GM10266 (cell line): ENCODE measurements at regions not wholly inside any gene's neighbourhood (a gene's known extent, or its start where the extent isn't known, plus 50 kb on each side); places are given as distances from the start of the nearest gene placed in this dataset.

Experiments
- DNase-seq: peaks from one replicate; pipeline ENCODE4 v3.0.0; 2012; ENCODE audit errors: extremely low spot score
- TF ChIP-seq, protein P1 (sequence below): IDR thresholded peaks from 2 replicates; pipeline ENCODE4 v1.5.1; 2012; ENCODE audit warnings: mild to moderate bottlenecking, low read depth; ENCODE audit not compliant: control insufficient read depth, insufficient read depth; ENCODE audit errors: missing control alignments

DNA sequence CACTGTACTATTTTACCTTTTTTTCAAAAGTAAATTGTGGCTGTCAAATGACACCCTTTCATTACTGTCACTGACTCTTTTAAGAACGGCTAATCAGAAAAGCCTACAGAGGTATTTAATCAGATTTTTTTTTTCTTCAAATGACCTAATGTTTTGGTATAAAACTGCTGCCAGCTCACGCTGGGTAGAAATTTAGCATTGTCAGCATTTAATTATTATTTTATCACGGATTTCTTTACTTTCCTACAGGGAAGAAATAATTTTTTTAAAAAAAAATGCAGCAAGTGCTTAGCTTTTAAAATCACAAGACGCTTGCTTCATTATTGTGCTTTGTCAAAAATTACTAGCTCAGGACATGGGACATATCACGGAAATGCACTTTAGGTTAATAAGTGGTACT, 149.1 kb upstream of the FOXN3 start:
- no peak for DNase-seq
- TF ChIP-seq, protein P1, sequence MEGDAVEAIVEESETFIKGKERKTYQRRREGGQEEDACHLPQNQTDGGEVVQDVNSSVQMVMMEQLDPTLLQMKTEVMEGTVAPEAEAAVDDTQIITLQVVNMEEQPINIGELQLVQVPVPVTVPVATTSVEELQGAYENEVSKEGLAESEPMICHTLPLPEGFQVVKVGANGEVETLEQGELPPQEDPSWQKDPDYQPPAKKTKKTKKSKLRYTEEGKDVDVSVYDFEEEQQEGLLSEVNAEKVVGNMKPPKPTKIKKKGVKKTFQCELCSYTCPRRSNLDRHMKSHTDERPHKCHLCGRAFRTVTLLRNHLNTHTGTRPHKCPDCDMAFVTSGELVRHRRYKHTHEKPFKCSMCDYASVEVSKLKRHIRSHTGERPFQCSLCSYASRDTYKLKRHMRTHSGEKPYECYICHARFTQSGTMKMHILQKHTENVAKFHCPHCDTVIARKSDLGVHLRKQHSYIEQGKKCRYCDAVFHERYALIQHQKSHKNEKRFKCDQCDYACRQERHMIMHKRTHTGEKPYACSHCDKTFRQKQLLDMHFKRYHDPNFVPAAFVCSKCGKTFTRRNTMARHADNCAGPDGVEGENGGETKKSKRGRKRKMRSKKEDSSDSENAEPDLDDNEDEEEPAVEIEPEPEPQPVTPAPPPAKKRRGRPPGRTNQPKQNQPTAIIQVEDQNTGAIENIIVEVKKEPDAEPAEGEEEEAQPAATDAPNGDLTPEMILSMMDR = no peak

DNA sequence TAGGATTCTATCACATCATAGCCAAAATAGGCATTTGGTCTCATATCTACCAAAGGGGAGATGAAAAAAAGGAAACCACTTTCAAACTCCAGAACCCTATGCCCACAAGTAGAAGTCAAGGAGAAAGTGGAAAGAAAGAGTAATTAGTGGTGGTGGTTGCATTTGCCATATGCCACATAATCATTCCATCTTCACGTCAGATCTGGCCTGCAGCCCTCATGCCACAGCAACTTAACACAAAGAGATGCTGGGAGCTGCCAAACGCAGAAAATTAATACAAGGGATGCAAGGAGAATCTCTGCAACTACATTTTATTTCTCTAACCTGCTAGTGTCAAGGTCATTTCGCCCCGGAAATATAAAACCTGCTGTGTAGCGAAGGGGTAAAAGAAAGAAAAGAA, 148.6 kb upstream of the FOXN3 start:
- DNase-seq = no peak
- TF ChIP-seq, protein P1 = no peak

DNA sequence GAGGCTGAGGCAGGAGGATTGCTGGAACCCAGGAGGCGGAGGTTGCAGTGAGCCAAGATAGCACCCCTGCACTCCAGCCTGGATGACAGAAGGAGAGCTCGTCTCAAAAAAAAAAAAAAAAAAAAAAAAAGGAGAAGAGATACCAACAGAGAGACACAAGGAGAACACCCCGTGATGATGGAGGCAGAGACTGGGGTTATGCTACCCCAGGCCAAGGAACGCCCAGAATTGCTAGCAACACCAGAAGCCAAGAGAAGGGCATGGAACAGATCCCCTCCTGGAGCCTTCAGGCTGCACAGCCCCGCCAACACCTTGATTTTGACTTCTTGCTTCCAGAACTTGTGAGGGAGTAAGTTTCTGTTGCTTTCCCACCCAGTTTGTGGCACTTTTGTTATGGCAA, 148.0 kb upstream of the FOXN3 start:
- TF ChIP-seq, protein P1 = no peak
- DNase-seq = no peak

DNA sequence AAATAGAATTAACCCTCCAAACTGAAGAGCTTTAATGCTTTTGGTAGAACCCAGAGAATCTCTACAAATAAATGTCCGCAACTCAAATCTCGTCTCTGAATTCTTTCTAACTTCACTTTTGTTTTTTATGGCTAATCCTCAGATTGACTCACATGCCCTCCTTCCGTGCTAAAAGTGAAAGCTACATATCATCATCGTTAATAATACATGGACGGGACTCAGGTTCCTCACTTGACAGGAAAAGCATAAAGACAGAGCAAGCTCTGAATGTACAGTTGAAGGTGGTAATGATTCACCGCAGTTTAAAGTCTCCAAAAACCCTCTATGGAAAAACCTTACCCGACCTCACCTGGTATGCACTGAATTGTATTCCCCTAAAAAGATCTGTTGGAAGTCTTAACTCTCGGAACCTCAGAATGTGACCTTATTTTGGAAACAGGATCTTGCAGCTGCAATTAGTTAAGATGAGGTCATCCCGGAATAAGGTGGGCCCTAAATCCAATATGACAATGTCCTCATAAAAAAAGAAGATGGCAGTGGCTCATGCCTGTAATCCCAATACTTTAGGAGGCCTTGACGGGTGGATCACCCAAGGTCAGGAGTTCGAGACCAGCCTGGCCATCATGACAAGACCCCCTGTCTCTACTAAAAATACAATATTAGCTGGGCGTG, 147.4 kb upstream of the FOXN3 start:
- TF ChIP-seq, protein P1 = no peak
- no peak for DNase-seq

DNA sequence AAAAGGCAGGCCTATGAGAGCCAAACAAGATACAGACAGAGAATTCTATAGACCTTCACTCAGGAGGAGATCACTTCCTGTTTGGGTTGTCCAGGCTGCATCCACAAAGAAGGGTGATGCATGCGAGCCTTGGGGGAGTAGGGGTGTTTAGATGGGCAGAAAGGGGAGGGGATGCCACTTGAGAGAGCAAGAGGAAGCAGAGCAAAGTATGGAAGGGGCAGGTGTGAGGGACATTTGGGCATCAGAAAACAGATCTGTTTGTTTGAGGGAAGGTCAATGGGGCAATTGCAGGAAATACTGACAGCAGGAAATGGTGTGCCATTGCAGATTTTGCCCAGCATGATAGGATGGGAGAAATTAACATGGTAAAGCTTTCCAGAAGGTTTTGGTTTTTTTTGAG, 146.4 kb upstream of the FOXN3 start:
- TF ChIP-seq, protein P1 = no peak
- DNase-seq = no peak

DNA sequence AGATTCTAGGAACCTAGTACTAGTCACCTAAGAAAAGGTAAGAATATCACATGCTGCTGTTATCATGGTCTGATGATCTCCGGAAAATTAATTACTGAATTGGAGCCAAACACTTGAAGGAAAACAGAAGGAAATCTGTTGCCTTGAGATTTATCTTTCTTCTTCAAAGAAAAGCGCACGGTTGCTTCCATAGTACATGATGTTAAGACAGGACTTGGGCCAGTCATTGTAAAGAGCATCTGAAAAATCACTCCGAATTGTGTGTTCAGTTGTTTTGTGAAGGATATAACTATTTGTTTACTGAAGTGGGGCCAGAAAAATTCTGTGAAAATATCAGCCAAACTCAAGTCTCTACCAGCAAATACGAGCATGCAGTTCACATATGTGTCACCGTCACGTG, 134.9 kb upstream of the FOXN3 start:
- DNase-seq = no peak
- TF ChIP-seq, protein P1 = no peak

DNA sequence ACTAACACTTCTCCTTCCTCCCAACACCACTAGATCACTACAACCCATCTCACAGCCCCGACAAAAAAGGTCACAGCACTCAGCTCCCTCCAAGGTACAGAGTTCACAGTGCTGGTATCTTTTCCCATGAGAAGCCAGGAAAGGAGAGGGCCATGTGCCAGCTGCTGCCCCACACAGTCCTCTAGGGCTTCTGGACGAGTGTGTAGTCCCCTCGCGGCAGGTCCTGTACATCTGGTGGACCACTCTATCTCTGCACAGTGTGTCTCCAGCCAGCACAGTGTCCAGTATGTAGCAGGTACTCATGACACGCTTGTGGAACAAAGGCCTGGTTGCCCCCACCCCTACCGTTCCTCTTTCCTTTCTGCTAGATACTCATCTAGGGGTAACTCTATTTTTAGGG, 134.4 kb upstream of the FOXN3 start:
- DNase-seq = no peak
- TF ChIP-seq, protein P1 = no peak
